Thyroid gland (tissue), 4 donors: ENCODE measurements at regions not wholly inside any gene's neighbourhood (a gene's known extent, or its start where the extent isn't known, plus 50 kb on each side); places are given as distances from the start of the nearest gene placed in this dataset.

Source experiments
- CTCF ChIP-seq, 6 experiments: fragments of 200-600 bp in 3 of 6; fragments of 450-650 bp in 3 of 6; sonication (generic) in 3 of 6; IDR thresholded peaks; one replicate each; pipeline ENCODE4 v1.5.1; 2016 to 2019; ENCODE audit warnings: antibody characterized with exemption in 6 of 6, mild to moderate bottlenecking in 2 of 6, inconsistent platforms in 1 of 6, moderate library complexity in 1 of 6
- POLR2A ChIP-seq, 2 donors: fragments of 450-650 bp; IDR thresholded peaks; one replicate each; pipeline ENCODE4 v1.6.1; 2017; ENCODE audit warnings: antibody characterized with exemption in 2 of 2, mild to moderate bottlenecking in 2 of 2, moderate library complexity in 1 of 2

DNA sequence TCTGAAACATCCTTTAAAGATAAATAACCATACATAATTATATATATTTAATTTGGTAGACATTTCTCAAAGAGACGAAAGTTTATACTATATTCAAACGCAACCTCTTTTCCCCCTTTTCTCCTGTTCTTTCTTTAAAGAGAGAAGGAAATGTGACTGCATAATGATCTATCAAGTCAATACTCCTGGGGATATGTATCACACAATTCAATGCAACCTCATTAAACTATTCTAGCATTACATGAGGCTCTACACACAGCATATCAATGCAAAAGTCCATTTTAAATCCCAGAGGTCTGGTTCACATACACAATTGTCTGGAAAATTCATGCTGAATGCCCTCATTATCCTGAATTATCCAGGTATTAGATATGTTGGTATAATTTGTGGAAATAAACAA is 330.7 kb downstream of the LMX1A start:
- TF ChIP-seq CTCF (IDR thresholded peaks at IDR 0.05) (no peak), POLR2A (IDR thresholded peaks at IDR 0.05) (no peak)
